B cell (primary cell): ENCODE measurements at regions not wholly inside any gene's neighbourhood (a gene's known extent, or its start where the extent isn't known, plus 50 kb on each side); places are given as distances from the start of the nearest gene placed in this dataset.

ENCODE experiments used
- ATAC-seq: fragments of 200-7000 bp; cut with Tn5 transposase; one replicate; pipeline ENCODE4 v1.10.0; 2021; ENCODE audit warnings: low read depth, mild to moderate bottlenecking, moderate number of reproducible peaks, moderate library complexity
- CTCF ChIA-PET: fragments of 350-600 bp; sonication (Branson Sonifier 250); formaldehyde crosslinking; loops from one replicate; lab custom pipeline; 2021; ENCODE audit warnings: antibody characterized with exemption, inconsistent platforms; lab: Charles Lee
- POLR2A ChIA-PET: fragments of 350-600 bp; sonication (Branson Sonifier 250); formaldehyde crosslinking; loops from one replicate; lab custom pipeline; 2021; ENCODE audit warnings: antibody characterized with exemption; lab: Charles Lee
- DNase-seq: peaks from one replicate; pipeline ENCODE4 v3.0.0; 2013
- H2AFZ ChIP-seq: 2 replicates; pipeline ENCODE4 v1.6.1; 2012; ENCODE audit warnings: mild to moderate bottlenecking, low read depth, low read length; ENCODE audit not compliant: insufficient read depth, poor library complexity, severe bottlenecking
- H3K27ac ChIP-seq, 2 donors: 1 replicate in 1 of 2; 2 replicates in 1 of 2; pipeline ENCODE4 v1.5.1; 2012 to 2013; ENCODE audit warnings: low read length in 2 of 2, mild to moderate bottlenecking in 2 of 2, moderate library complexity in 1 of 2
- H3K27me3 ChIP-seq, 4 experiments: fragments of 200-600 bp in 1 of 4; sonication (generic) in 1 of 4; replicated peaks in 1 of 4; 1 replicate in 2 of 4; 2 replicates in 2 of 4; pipeline versions ENCODE4 v1.6.1 to v1.7.0; 2013 to 2016; ENCODE audit warnings: low read length in 3 of 4, mild to moderate bottlenecking in 2 of 4, mixed read lengths in 1 of 4, moderate library complexity in 1 of 4; ENCODE audit not compliant: insufficient read depth in 4 of 4, control insufficient read depth in 3 of 4; ENCODE audit errors: control extremely low read depth in 1 of 4
- H3K36me3 ChIP-seq, 2 experiments: replicated peaks in 1 of 2; 1 replicate in 1 of 2; 2 replicates in 1 of 2; pipeline versions ENCODE4 v1.6.1 to v1.7.1; 2013; ENCODE audit warnings: low read length in 1 of 2; ENCODE audit not compliant: insufficient read depth in 2 of 2, control insufficient read depth in 1 of 2; ENCODE audit errors: control extremely low read depth in 1 of 2, extremely low read depth in 1 of 2
- H3K4me1 ChIP-seq, 2 donors: fragments of 200-600 bp in 1 of 2; sonication (generic) in 1 of 2; 1 replicate in 1 of 2; 2 replicates in 1 of 2; pipeline versions ENCODE4 v1.5.1 to v1.6.1; 2013 to 2017; ENCODE audit warnings: low read length in 2 of 2; ENCODE audit not compliant: control insufficient read depth in 2 of 2, insufficient read depth in 2 of 2
- H3K4me2 ChIP-seq: replicated peaks from 2 replicates; pipeline ENCODE3; 2012; ENCODE audit warnings: mild to moderate bottlenecking, low read depth, low read length; ENCODE audit not compliant: poor library complexity, severe bottlenecking
- H3K4me3 ChIP-seq, 5 experiments: fragments of 200-600 bp in 1 of 5; sonication (generic) in 1 of 5; 1 replicate in 3 of 5; 2 replicates in 2 of 5; pipeline versions ENCODE4 v1.5.1 to v1.7.0; 2011 to 2016; ENCODE audit warnings: low read length in 4 of 5, mild to moderate bottlenecking in 4 of 5, low read depth in 2 of 5, control low read depth in 1 of 5, moderate library complexity in 1 of 5; ENCODE audit not compliant: insufficient read depth in 1 of 5; ENCODE audit errors: control extremely low read depth in 1 of 5, extremely low read depth in 1 of 5
- H3K79me2 ChIP-seq: fragments of 200-600 bp; sonication (generic); one replicate; pipeline ENCODE4 v1.6.0; 2016; ENCODE audit warnings: low read length; ENCODE audit not compliant: control insufficient read depth, insufficient read depth
- H3K9ac ChIP-seq: fragments of 200-600 bp; sonication (generic); 2 replicates; pipeline ENCODE4 v1.6.1; 2017; ENCODE audit warnings: mild to moderate bottlenecking, low read length, moderate library complexity
- H3K9me3 ChIP-seq, 3 donors: one replicate each; pipeline versions ENCODE4 v1.6.1 to v1.7.1; 2013; ENCODE audit warnings: low read length in 2 of 3; ENCODE audit not compliant: control insufficient read depth in 2 of 3, insufficient read depth in 1 of 3; ENCODE audit errors: control extremely low read depth in 1 of 3
- H4K20me1 ChIP-seq: 2 replicates; pipeline ENCODE4 v1.6.0; 2012; ENCODE audit warnings: mild to moderate bottlenecking, low read length; ENCODE audit not compliant: insufficient read depth, control insufficient read depth, poor library complexity, severe bottlenecking
- H3K27ac Mint-ChIP-seq: one replicate; pipeline ENCODE4 v1.8.0; 2021; ENCODE audit warnings: mixed read lengths
- H3K27me3 Mint-ChIP-seq: one replicate; pipeline ENCODE4 v1.8.0; 2021; ENCODE audit warnings: mixed read lengths
- H3K4me1 Mint-ChIP-seq: one replicate; pipeline ENCODE4 v1.8.0; 2021; ENCODE audit warnings: mixed read lengths
- H3K4me3 Mint-ChIP-seq: one replicate; pipeline ENCODE4 v1.8.0; 2021; ENCODE audit warnings: mixed read lengths
- H3K9me3 Mint-ChIP-seq: one replicate; pipeline ENCODE4 v1.8.0; 2022; ENCODE audit warnings: mixed read lengths; ENCODE audit not compliant: insufficient read depth
- EZH2 ChIP-seq: IDR thresholded peaks from 2 replicates; pipeline ENCODE4 v1.6.1; 2012; ENCODE audit warnings: borderline replicate concordance, low read depth, mild to moderate bottlenecking, moderate library complexity, low read length; ENCODE audit not compliant: insufficient read depth, poor library complexity, severe bottlenecking
- WGBS: methylation state at CpG from one replicate; pipeline ENCODE4 v1.1.5; 2013; ENCODE audit warnings: missing lambda C conversion rate; ENCODE audit not compliant: insufficient coverage; 5-methylcytosine and 5-hydroxymethylcytosine counted together
- intact Hi-C: fragments of 100-400 bp; cut with micrococcal nuclease; formaldehyde crosslinking; loops from one replicate; pipeline ENCODE4 v1.10.0; 2022
- TF ChIP-seq, protein P1 (sequence below): fragments of 200-600 bp; IDR thresholded peaks from one replicate; pipeline ENCODE4 v1.8.0; 2022; ENCODE audit warnings: antibody characterized with exemption, mild to moderate bottlenecking

DNA sequence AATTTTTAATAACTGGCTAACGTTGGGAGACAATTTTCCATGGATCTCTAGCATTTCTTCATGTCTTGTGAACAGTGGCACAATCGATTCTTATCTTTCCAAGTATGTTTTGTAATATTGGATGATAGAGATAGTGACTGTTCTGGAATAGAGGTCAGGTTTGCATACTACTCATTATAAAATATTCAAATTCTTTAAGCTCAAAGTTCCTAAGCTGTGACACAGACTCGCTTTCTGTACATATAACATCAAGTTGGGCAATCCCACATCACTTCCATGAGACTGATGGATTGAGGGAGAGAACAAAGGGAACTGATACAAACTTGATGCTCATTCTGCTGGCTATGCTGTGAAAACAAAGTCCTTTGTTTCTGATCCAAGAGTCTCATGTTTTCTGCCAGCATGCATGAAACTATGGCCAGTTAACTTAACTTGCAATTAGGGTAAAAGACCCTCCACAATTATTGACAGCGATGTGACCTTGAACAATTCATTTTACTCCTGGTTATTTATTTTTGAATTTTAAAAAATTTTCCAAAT is 392.4 kb downstream of the TTLL7 start:
- Histone ChIP-seq H2AFZ (no peak overlapping the region), H3K36me3 (no peaks in the 10 kb centered on the region), H3K27ac (no peak overlapping the region), H3K4me1 (no peaks in the 10 kb centered on the region), H3K79me2 (no peaks in the 10 kb centered on the region), H3K4me3 (no peak overlapping the region), H3K9me3 (peaks cover 1 to 4% (median 2%) of the 10 kb centered on the region in 3 donors), H3K4me2 (no peak overlapping the region), H3K27me3 (no peaks in the 10 kb centered on the region), H3K9ac (no peak overlapping the region), H4K20me1 (no peaks in the 10 kb centered on the region)
- WGBS: 100% methylated on average over 1 of the region's 4 CpGs
- H3K27ac Mint-ChIP-seq: no peak overlapping the region
- POLR2A ChIA-PET: no interaction called here
- DNase-seq (no peak), ATAC-seq (no peak)
- H3K27me3 Mint-ChIP-seq: no peaks in the 10 kb centered on the region
- intact Hi-C loops: no loop called here
- H3K9me3 Mint-ChIP-seq: no peaks in the 10 kb centered on the region
- no peak for TF ChIP-seq EZH2
- TF ChIP-seq, protein P1, sequence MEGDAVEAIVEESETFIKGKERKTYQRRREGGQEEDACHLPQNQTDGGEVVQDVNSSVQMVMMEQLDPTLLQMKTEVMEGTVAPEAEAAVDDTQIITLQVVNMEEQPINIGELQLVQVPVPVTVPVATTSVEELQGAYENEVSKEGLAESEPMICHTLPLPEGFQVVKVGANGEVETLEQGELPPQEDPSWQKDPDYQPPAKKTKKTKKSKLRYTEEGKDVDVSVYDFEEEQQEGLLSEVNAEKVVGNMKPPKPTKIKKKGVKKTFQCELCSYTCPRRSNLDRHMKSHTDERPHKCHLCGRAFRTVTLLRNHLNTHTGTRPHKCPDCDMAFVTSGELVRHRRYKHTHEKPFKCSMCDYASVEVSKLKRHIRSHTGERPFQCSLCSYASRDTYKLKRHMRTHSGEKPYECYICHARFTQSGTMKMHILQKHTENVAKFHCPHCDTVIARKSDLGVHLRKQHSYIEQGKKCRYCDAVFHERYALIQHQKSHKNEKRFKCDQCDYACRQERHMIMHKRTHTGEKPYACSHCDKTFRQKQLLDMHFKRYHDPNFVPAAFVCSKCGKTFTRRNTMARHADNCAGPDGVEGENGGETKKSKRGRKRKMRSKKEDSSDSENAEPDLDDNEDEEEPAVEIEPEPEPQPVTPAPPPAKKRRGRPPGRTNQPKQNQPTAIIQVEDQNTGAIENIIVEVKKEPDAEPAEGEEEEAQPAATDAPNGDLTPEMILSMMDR: no peak
- no peak overlapping the region for H3K4me3 Mint-ChIP-seq
- H3K4me1 Mint-ChIP-seq: no peaks in the 10 kb centered on the region
- CTCF ChIA-PET: no interaction called here

GRCh38 chr1:83596331-83596730 is 402.6 kb downstream of the TTLL7 start:
- Mint-ChIP-seq H3K27ac (no peak overlapping the region), H3K27me3 (no peaks in the 10 kb centered on the region), H3K4me1 (peaks cover 5% of the 10 kb centered on the region), H3K9me3 (no peaks in the 10 kb centered on the region), H3K4me3 (no peak overlapping the region)
- Histone ChIP-seq H3K27me3 (no peaks in the 10 kb centered on the region), H4K20me1 (no peaks in the 10 kb centered on the region), H3K4me2 (no peak overlapping the region), H2AFZ (no peak overlapping the region), H3K27ac (no peak overlapping the region), H3K4me1 (no peaks in the 10 kb centered on the region), H3K79me2 (no peaks in the 10 kb centered on the region), H3K9me3 (peaks cover 0 to 9% (median 7%) of the 10 kb centered on the region in 3 donors), H3K4me3 (no peak overlapping the region), H3K36me3 (no peaks in the 10 kb centered on the region), H3K9ac (no peak overlapping the region)
- no CpG with 5 or more reads among the region's 1 CpG for WGBS
- ChIA-PET CTCF (no interaction called here), POLR2A (no interaction called here)
- intact Hi-C loops: no loop called here
- ATAC-seq: no peak
- no peak for TF ChIP-seq EZH2
- TF ChIP-seq, protein P1: no peak
- no peak for DNase-seq
